ENCODE measurements at regions not wholly inside any gene's neighbourhood (a gene's known extent, or its start where the extent isn't known, plus 50 kb on each side); places are given as distances from the start of the nearest gene placed in this dataset.
A peak's percentile ranks its signal among the peaks of the same experiment; 100 is the strongest.
"Not testable (repeated sequence)": the region's sequence is repeated elsewhere in the genome, so short reads cannot be mapped to it uniquely, and the experiment has no call there.

DNA sequence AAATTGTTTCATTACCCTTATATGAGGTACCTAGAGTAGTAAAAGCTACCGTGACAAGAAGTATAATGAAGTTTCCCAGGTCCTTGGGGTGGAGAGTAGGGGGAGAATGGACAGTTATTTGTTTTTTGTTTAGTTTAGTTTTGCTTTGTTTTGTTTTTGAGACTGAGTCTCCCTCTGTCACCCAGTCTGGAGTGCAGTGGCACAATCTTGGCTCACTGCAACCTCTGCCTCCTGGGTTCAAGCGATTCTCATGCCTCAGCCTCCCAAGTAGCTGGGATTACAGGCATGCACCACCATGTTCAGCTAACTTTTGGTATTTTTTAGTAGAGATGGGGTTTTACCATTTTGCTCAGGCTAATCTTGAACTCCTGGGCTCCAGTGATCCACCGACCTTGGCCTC, 94.2 kb downstream of the VPREB1 start:
- H3K4me3 Mint-ChIP-seq; H3K27ac Mint-ChIP-seq; H3K9me3 Mint-ChIP-seq; ATAC-seq (replicated peaks); H3K36me3 Mint-ChIP-seq (ENCODE audit: low read depth); H3K4me1 Mint-ChIP-seq: not testable (repeated sequence)
- H3K27me3 Mint-ChIP-seq: peaks cover 32% of the 10 kb centered on the region

DNA sequence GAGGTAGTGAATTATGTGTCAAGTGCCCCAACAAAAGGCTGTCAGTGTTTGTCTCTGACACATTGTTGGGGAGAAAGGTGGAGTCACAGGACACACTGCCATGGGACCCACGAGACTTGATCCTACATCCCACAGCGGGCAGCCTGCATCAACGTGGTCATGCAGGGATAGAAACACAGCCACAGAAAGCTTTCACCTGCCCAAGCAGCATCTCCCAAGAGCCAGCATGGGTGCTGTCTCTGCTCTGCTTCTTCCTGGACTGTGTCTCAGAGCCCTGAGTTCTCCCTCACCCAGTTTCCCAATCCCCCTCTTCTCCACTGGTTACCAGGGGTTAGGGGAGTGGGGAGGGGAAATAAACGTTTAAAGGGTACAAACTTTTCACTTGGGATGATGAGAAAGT, 97.2 kb downstream of the VPREB1 start:
- H3K27me3 Mint-ChIP-seq: peaks cover 18% of the 10 kb centered on the region
- peaks cover 4% of the 10 kb centered on the region for H3K9me3 Mint-ChIP-seq
- H3K4me1 Mint-ChIP-seq: no peaks in the 10 kb centered on the region
- no peak overlapping the region for H3K27ac Mint-ChIP-seq
- no peak for ATAC-seq (replicated peaks)
- H3K36me3 Mint-ChIP-seq (ENCODE audit: low read depth): no peaks in the 10 kb centered on the region
- H3K4me3 Mint-ChIP-seq: no peak overlapping the region

DNA sequence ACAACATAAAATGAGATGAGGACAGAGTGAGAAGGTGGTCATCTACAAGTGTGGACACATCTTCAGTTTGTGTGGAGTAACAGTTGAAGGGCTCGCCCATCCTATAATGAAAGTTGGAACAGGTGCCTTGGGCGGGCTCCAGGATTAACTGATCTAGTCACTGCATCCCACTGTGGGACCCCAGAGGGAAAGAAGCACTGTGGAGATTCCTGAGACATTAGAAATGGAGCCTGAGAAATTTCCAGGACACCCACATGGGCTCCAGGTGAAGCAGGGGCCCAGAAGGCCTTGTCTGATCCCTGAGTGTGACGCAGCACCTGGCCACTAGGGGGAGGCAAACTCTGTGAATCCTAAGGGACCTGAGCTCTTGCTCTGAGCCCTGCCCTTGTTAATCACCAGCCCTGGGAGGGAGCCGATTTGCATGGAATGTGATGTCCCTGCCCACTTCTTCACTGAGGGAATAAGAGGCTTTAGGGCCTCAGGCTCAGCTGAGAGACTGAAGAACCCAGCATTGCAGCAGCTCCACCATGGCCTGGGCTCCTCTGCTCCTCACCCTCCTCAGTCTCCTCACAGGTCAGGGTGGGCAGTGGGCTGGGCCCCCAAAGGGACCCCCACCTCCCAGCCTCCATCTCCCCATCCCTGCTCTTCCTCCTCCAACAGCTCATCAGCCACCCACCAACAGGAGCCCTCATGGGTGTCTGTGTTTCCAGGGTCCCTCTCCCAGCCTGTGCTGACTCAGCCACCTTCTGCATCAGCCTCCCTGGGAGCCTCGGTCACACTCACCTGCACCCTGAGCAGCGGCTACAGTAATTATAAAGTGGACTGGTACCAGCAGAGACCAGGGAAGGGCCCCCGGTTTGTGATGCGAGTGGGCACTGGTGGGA, 98.4 kb downstream of the VPREB1 start:
- Mint-ChIP-seq H3K9me3 (no peaks in the 10 kb centered on the region), H3K27ac (no peak overlapping the region), H3K4me1 (no peaks in the 10 kb centered on the region), H3K27me3 (peaks cover 15% of the 10 kb centered on the region), H3K36me3 (ENCODE audit: low read depth) (no peaks in the 10 kb centered on the region), H3K4me3 (no peak overlapping the region)
- ATAC-seq (replicated peaks): peak; percentile 62

DNA sequence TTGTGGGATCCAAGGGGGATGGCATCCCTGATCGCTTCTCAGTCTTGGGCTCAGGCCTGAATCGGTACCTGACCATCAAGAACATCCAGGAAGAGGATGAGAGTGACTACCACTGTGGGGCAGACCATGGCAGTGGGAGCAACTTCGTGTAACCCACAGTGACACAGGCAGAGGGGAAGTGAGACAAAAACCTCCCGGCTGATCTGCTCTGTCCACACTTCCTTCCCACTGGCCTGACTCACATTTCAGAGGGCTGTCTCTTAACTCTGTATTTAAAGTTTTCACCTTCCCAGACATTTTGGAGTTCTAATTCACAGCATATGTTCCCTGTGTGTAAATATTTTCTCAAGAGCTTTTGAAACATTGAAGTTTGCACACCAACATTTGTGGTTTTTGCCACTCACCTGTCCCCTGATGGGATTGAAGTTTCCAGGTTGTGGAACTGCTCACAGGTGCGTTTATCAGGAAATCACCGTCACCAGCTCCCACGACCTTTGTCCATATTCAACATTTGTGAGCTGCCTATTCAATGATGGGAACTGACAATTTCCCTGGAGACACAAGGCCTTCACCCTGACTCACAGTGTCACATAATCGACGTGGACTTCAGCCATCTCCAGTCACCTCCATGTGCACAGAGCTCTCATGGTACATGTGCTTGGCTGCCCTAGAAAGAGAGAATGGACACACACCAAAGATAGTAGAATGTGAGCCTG, 99.2 kb downstream of the VPREB1 start:
- Mint-ChIP-seq H3K27ac (no peak overlapping the region), H3K4me3 (no peak overlapping the region), H3K36me3 (ENCODE audit: low read depth) (no peaks in the 10 kb centered on the region), H3K9me3 (no peaks in the 10 kb centered on the region), H3K27me3 (peaks cover 10% of the 10 kb centered on the region), H3K4me1 (no peaks in the 10 kb centered on the region)
- no peak for ATAC-seq (replicated peaks)

DNA sequence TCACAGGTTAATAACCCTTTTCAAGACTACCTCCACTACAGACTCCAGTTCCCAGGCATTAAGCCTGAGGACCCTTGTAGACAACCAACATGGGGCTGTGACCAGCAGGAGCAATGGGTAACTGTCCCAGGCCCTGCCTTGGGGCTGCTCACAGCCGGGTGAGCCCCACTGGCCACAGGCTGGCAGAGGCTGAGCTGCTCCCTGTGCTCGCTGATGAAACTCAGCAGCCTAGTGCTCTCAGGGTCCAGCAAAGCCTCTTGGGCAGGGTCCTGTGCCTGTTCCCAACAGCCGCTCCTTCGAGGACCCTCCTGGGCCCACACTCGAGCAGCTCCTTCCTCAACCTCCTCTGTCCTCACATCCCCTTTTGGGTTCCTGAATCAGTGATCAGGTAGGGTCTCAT, 99.8 kb downstream of the VPREB1 start:
- Mint-ChIP-seq H3K4me1 (no peaks in the 10 kb centered on the region), H3K9me3 (no peaks in the 10 kb centered on the region), H3K27me3 (peaks cover 6% of the 10 kb centered on the region), H3K4me3 (no peak overlapping the region), H3K27ac (no peak overlapping the region), H3K36me3 (ENCODE audit: low read depth) (no peaks in the 10 kb centered on the region)
- no peak for ATAC-seq (replicated peaks)

DNA sequence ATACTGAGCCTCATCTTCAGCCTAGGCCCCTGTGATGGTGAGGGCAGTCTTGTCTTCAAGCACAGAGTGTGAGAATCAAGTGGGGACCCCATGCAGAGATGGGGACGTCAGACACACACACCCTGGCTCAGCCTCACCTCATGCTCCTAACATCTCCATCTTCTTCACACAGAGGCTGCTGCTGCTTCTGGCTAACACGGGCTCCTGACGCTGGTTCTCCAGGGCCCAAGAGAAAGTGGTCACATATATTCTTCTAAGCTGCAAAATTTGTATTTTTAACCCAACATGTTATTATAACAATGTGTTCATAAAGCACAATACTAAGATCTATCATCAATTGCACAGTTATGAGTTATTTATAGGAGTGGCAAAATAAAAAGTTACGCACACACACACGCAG, 101.2 kb downstream of the VPREB1 start:
- H3K9me3 Mint-ChIP-seq: no peaks in the 10 kb centered on the region
- ATAC-seq (replicated peaks): no peak

DNA sequence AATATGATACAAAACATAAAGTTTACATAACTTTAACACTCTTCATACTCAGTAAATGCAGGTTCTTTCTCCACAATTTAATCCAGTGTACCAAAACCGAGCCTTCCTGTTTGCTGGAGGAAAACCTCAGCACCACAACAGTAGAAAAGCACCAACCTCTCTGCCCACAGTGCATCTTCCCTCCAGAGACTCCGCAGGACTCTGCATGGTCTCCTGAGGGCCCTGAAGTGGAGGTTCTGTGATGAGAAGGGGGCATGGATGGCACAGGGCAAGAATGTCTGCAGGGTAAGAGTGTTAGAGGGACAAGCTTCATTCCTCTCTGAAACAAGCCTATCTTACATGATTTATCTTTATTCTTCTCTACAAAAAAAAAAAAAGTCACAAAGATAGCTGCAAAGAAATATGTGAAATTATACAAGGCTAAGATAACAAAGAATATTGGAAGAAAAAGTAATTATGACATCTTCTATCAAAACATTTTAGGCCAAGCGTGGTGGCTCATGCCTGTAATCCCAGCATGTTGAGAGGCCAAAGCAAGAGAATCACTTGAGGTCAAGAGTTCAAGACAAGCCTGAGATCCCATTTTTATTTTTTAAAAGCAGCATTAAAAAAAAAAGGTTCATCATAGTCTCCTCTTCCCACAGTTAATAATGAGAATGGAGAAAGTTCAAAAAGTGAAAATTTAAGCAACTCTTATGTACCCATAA, 102.0 kb downstream of the VPREB1 start:
- no peaks in the 10 kb centered on the region for H3K9me3 Mint-ChIP-seq
- no peak overlapping the region for H3K27ac Mint-ChIP-seq
- ATAC-seq (replicated peaks): no peak
- no peaks in the 10 kb centered on the region for H3K36me3 Mint-ChIP-seq (ENCODE audit: low read depth)
- H3K27me3 Mint-ChIP-seq: peaks cover 16% of the 10 kb centered on the region
- H3K4me1 Mint-ChIP-seq: no peaks in the 10 kb centered on the region
- H3K4me3 Mint-ChIP-seq: no peak overlapping the region

More for the DNA sequence above, 101.2 kb downstream of the VPREB1 start:
- peaks cover 11% of the 10 kb centered on the region for H3K27me3 Mint-ChIP-seq
- H3K4me3 Mint-ChIP-seq: no peak overlapping the region
- H3K36me3 Mint-ChIP-seq (ENCODE audit: low read depth): no peaks in the 10 kb centered on the region
- H3K27ac Mint-ChIP-seq: no peak overlapping the region
- no peaks in the 10 kb centered on the region for H3K4me1 Mint-ChIP-seq

DNA sequence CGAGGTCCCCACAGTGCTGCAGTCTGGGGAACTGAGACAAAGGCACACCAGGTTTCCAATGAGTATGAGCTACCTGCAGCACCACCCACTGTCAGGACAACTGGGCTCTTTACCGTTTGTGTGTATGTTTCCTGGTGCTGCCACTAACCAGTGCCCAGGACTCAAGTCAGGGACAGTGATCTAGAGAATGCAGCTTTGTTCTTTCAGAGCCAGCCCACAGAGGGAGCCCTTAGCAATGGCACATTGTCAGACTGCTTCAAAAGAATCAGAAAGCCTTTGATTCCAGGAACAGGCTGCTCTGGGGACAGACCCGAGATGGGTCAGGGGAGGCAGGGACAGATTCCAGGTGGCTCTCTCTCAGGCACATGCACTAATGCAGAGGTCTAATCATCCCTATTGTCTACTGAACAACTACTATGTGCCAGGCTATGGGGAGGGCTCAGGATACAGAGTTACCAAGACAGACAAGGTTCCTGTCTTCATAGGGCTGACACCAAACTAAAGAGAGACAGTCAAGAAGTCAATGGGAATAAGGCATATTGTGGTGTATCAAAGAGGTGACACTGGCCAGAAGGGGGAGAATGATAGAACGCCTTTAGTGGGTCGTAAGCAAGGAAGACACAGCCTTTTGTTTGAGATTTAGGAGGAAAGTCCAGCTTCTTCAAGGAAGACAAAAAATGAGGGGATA, 103.7 kb downstream of the VPREB1 start:
- peaks cover 18% of the 10 kb centered on the region for H3K27me3 Mint-ChIP-seq
- no peak overlapping the region for H3K4me3 Mint-ChIP-seq
- H3K36me3 Mint-ChIP-seq (ENCODE audit: low read depth): no peaks in the 10 kb centered on the region
- H3K4me1 Mint-ChIP-seq: no peaks in the 10 kb centered on the region
- no peak overlapping the region for H3K27ac Mint-ChIP-seq
- H3K9me3 Mint-ChIP-seq: no peaks in the 10 kb centered on the region
- ATAC-seq (replicated peaks): no peak

DNA sequence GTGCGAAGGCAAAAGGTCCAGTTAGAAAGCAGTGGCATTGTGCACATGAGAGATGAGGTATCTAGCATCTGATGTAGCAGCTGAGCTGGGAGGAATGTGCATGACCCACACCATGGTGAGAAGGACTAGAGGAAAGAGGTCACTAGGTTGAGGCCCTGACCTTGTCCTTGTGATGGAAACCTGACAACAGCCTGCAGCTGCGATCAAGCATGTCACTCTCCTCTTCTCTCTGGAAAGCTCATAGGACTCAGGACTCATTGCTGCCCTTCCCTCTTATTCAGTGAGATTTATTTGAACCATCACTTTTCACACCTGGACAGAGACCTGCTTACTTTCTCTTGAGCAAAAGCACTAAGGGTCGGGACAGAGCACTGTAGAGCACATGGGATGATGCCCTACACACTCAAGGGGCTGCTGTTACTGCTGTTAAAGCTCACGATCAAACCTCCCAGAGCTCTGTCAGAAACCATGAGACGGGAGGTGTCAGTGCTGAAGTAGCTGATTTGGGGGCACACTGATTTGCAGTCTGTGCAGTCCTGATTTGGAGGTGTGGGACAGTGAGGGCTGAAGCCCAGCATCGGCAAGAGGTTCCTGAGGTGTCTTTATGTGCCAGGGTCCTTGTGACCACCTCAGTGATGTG, 104.3 kb downstream of the VPREB1 start:
- H3K27me3 Mint-ChIP-seq: peaks cover 22% of the 10 kb centered on the region
- no peaks in the 10 kb centered on the region for H3K36me3 Mint-ChIP-seq (ENCODE audit: low read depth)
- no peak for ATAC-seq (replicated peaks)
- no peaks in the 10 kb centered on the region for H3K9me3 Mint-ChIP-seq
- H3K4me3 Mint-ChIP-seq: no peak overlapping the region
- no peaks in the 10 kb centered on the region for H3K4me1 Mint-ChIP-seq
- no peak overlapping the region for H3K27ac Mint-ChIP-seq

DNA sequence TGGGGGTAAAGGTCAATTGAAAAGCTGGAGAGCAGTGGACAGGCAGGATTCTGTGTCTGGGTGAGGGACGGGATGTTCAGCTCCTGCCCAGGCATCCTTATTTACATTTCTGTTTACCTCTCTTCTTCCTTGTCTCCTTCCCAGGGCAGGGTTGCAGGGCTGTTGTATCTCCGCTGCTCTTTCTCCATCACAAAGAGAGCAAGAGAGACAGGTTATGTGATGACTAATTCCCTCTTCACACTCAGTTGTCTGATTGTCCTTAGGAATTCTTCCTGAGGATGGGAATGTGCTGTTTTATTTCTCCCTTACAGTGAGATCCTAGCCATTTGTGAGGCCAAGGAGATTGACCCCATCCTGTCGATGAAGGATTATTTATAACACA, 104.9 kb downstream of the VPREB1 start:
- H3K9me3 Mint-ChIP-seq: no peaks in the 10 kb centered on the region
- H3K36me3 Mint-ChIP-seq (ENCODE audit: low read depth): no peaks in the 10 kb centered on the region
- H3K4me1 Mint-ChIP-seq: no peaks in the 10 kb centered on the region
- no peak overlapping the region for H3K4me3 Mint-ChIP-seq
- no peak for ATAC-seq (replicated peaks)
- peaks cover 23% of the 10 kb centered on the region for H3K27me3 Mint-ChIP-seq
- no peak overlapping the region for H3K27ac Mint-ChIP-seq

DNA sequence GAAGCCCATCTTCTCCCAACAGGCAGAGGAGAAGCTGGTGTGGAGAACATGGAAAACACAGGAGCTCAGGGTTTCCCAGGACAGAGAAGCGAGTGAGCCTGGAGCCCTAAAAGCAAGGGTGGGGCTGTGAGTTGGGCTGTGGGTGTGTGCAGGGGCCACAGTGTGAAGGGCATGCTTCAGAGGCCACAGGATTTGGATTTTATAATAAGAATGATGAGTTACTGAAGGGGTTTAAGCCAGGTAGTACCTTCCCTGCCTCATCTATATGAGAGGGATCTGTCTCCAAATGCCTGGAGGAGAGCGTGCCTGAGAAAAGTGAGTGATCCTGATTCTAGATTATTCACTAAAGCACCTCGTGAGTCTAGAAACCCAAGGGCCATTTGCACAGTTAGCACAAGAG, 106.8 kb downstream of the VPREB1 start:
- ATAC-seq (replicated peaks): no peak
- Mint-ChIP-seq H3K4me3 (no peak overlapping the region), H3K9me3 (no peaks in the 10 kb centered on the region), H3K36me3 (ENCODE audit: low read depth) (no peaks in the 10 kb centered on the region), H3K4me1 (no peaks in the 10 kb centered on the region), H3K27me3 (peaks cover 31% of the 10 kb centered on the region), H3K27ac (no peak overlapping the region)

DNA sequence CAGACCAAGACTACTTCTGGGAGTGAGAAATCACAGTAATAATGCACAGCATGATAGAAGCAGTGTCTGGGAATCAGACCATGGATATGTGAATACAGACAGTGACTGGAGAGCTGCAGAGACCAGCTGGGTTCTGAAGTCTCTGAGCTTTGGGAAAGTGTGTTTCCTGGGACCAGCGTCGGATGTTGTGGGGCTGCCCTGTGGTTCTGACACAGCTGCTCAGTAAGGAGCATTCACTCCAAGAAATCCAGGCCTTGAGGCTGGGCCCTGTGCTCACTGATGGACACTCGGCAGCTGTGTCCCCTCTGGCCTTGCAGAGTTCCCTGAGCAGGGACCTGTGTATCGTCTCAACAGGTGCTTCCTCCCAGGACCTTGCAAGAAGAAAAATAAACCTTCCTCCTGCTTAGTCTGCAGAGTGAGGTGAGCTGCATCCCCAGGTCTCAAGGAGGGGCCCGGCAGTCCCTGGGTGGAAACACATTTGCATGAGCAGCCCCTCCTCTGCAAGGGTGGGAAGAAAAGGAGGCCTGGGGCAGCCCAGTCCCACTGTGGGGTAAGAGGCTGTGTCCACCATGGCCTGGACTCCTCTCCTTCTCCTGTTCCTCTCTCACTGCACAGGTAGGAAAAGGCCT, 107.9 kb downstream of the VPREB1 start:
- no peaks in the 10 kb centered on the region for H3K9me3 Mint-ChIP-seq
- no peaks in the 10 kb centered on the region for H3K4me1 Mint-ChIP-seq
- no peaks in the 10 kb centered on the region for H3K36me3 Mint-ChIP-seq (ENCODE audit: low read depth)
- peaks cover 34% of the 10 kb centered on the region for H3K27me3 Mint-ChIP-seq
- no peak overlapping the region for H3K27ac Mint-ChIP-seq
- no peak for ATAC-seq (replicated peaks)
- H3K4me3 Mint-ChIP-seq: no peak overlapping the region

DNA sequence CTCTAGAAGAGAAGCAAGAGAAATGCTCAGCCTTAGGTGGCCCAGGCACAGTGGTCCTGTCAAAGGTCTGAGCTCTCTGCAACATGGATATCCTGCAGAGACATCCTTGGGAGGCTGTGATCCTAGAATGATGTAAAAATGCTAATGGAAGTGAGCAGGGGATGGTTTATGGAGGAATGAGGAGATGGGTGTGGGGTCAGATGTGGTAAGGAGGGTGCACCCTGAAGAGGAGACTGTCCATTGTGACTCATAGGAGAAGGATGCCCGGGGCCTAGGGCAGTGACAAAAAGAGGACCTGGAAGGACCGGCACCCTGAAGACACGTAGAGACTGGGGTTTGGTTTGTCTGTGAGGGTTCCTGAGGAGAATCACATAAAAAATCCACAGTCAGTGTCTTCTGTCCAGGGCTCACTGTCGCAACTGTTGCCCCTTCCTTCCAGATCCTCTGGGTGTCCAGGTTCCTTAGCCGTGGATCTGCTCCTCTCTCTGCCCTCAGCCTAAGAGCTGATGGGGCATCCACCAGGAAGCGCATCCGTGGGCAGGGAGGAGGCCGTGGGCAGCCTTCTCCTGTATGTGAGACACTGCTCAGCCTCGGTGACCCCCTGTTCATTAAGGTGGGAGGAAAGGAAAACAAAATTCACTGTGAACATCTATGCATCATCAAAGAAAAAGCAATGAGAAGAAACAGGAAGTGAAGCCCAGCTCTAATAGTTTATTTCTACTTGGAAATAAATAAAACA, 110.7 kb downstream of the VPREB1 start:
- H3K36me3 Mint-ChIP-seq (ENCODE audit: low read depth): no peaks in the 10 kb centered on the region

More for the DNA sequence above, 110.7 kb downstream of the VPREB1 start:
- H3K4me1 Mint-ChIP-seq: no peaks in the 10 kb centered on the region
- no peak overlapping the region for H3K4me3 Mint-ChIP-seq
- peaks cover 39% of the 10 kb centered on the region for H3K27me3 Mint-ChIP-seq
- H3K27ac Mint-ChIP-seq: no peak overlapping the region
- ATAC-seq (replicated peaks): no peak
- no peaks in the 10 kb centered on the region for H3K9me3 Mint-ChIP-seq

Measured in activated T-helper 17 cell treated with anti-CD3 and anti-CD28 coated beads, Interleukin-2, amount 50 U/mL, for 72 hours (primary cell).